Fibroblast of upper back skin (primary cell): ENCODE measurements at regions not wholly inside any gene's neighbourhood (a gene's known extent, or its start where the extent isn't known, plus 50 kb on each side); places are given as distances from the start of the nearest gene placed in this dataset.
"Not testable (repeated sequence)": the region's sequence is repeated elsewhere in the genome, so short reads cannot be mapped to it uniquely, and the experiment has no call there.

ENCODE experiments used
- DNase-seq: peaks from one replicate; pipeline ENCODE4 v3.0.0-alpha.2; 2013

- no peak for DNase-seq
Measured at GRCh38 chr2:129469389-129469788, 510.1 kb upstream of the RAB6C start.

DNA sequence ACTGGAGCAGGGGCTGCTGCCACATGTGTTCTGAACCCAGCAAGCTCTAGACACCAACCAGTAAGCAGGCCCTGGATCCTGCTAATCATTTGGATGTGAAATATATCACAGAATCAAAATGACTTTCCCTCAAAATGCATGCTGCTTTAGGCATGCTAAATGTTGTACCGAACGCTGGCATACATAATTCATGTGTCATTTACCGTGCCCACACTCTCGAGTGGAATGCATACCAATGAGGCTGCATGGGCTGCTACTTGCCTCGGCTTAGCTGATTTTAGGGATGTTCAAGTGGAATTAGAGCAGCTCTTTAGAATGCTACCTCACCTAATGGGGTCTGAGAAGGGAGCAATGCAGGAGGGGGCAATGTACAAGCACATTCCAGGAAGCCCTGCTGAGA is 509.6 kb upstream of the RAB6C start:
- DNase-seq, result no peak

DNA sequence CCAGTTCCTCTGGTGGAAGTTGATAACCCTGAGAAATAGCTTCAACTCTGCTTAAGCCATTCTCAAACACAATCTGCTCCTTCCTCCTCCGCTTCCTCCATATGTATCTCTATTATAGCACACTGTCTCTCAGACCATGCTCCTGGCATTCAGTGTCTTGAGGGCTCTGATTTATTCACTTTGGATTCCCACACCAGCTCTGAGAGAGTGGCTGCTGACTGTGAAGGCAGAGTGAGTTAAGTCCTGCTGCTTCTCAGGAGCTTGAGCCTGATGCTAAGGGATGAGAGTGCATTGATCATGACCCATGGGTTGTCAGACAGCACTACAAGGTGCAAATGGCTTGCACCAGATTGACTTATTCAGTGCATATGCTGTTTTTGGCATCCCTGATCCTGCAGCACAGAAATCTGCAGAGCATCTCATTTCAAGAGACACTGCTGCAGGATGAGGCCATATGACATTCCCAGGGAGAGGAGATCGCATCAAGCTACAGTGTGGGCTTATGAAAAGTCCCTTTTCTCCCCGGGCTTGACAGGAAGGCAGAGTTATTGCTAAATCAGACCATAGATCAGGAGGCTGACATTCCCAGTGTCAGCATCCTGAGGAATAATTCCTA is 500.5 kb upstream of the RAB6C start:
- DNase-seq, result no peak

DNA sequence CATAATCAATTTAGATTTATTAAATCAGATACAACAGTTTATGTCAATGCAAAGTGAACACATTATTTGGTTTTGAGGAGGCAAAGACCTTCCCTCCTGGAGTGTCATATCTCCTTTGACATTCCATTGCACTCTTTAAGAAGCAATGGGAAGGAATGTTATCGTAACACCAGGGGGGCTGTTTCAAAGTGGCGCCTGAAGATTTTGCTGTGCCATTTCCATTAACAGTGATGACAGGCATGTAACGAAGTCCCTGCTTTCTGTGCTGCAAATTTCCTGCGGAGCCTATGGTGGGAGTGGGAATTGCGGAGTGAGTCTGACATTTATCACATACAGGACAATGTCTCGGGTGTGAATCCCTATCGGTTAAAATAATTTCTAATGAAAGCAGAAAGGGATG is 499.6 kb upstream of the RAB6C start:
- no peak for DNase-seq

DNA sequence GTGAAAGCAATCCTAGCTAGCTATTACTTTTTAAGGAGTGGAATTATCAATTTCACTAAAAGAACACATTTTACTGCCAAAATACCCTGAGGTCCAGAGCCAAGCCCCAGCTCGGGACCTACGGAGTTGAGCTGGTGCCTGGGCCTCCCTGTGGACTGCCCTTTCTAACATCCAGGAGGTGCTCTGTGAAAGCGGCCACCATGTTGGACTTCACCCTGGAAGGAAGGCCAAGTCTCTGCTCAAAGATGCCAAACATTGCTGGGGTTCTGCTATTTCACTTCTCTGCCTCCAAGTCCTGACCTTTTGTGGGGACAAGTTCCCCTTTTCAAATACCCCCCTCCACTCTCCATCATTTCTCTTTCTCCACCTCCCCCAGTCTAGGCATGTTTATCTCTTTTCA is 498.7 kb upstream of the RAB6C start:
- DNase-seq, result no peak

DNA sequence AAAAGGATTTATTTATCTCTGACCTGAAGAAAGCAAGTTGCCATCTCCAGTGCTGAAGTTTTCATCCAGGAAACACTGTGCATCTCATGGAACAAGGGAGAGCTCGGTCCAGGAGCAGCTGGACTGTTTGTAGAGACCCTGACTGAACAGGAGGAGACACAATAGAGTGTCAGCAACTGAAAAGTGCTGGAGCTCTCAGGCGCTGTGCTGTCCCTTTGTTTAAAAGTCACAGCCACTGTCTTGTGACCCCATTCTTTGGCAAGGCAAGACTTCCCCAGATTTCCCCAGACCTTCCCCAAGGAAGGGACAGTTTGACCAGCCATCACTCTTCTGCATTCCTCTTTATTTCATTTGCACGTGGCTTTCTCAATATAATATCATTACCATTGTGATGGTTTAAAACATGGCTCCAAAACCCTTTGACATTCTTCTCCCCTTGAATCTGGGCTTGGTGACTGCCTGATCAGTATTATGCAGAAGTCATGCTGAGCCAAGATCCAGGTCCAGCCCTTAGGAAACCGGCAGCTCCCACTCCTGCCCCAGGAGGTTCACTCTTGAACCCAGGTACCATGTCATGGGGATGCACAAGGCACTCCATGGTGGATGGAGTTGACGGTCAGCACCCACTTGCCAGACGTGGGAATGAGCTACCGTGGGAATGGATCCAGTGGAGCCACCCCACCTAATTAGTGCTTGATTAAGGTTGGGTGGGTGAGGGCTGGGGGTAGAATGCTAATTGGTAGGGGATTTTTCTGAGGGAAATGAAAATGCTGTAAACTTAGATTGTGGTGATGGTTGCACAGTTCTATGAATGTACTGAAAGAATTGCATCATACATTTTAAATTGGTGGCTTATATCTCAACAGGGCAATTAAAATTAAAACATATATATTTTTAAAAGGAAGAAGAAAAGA is 497.9 kb upstream of the RAB6C start:
- DNase-seq, result no peak

- no peak for DNase-seq
Measured at GRCh38 chr2:129482626-129483025, 496.8 kb upstream of the RAB6C start.

GRCh38 chr2:129483366-129483765 is 496.1 kb upstream of the RAB6C start:
- DNase-seq, result no peak

GRCh38 chr2:129484999-129485897 is 494.2 kb upstream of the RAB6C start:
- DNase-seq, result no peak

DNA sequence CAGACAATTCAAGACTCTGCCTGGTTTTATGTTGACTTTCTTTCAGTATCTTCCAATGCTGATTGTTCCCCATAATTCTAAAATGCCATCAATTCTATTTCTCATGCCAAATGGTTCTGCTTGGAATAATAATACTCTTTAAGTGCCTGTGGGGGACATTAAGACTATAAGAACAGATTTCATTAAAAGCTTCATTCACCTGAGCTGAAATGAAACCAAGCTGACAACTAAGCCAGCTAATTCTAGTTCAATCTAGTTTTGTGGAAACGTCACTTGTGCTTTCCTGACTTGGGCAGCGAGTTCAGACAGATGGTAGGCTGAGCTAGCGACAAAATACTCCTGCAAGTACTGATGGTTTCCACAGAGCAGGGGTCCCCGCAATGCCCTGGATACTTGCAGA is 491.1 kb upstream of the RAB6C start:
- DNase-seq, result no peak

DNA sequence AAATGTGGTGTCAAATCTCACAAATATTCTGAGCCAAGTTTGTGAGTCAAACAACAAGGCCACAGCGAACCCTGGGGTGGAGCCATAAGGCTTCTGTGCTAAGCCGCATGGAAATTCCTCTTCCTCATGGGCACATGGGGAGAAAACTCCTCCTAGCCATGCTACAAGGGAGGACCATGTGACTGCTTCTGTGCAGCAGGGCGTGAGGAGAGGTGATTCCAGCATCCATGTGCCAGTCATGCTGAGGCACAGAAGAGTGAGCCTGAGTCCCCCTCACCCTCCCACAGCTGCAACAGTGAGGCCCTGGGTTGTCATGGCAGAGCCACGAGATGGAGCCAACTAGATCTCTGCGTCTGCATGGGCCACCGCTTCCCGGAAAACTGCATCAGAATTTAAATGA is 488.8 kb upstream of the RAB6C start:
- DNase-seq, result no peak

DNA sequence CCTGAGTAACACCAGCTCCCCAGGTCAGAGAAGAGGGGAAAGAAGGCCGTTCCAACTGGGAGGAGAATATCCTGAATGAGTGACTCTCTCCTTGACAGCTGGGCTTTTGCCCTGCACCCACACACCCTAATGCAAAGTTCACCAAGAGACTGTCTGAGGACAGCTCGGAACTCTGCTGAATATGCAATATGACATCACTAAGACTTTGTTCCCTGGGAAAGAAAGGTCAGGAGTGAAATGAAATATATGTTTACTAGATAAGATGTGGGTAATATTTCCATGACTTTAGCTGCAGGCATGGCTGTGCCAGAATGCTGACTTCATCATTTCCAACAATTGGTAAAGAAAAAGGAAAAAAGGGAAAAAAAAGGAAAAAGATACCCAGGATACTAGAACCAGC is 488.2 kb upstream of the RAB6C start:
- no peak for DNase-seq

GRCh38 chr2:129492548-129492947 is 486.9 kb upstream of the RAB6C start:
- no peak for DNase-seq

- peak; percentile 12 for DNase-seq
Measured at GRCh38 chr2:129499747-129500146, 479.7 kb upstream of the RAB6C start.

GRCh38 chr2:129502781-129503180 is 476.7 kb upstream of the RAB6C start:
- peak; percentile 6 for DNase-seq

DNA sequence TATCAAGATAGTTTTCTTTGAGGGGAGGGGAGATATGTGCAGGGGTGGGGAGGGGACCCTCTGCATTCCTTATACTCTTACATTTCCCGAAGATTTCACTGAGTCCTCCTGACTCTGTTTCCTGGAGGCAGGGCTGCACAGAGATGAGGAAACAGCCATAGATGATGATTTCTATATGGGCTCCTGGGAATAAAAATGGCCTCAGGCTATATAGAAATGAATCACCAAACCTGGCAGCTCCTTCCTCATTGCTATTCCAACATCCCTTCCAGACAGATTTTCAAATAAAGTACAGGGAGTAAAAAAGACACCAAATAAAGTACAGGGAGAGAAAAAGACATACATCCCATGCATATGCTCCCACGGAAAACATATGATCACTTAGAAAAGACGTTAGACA is 474.8 kb upstream of the RAB6C start:
- DNase-seq, result no peak

DNA sequence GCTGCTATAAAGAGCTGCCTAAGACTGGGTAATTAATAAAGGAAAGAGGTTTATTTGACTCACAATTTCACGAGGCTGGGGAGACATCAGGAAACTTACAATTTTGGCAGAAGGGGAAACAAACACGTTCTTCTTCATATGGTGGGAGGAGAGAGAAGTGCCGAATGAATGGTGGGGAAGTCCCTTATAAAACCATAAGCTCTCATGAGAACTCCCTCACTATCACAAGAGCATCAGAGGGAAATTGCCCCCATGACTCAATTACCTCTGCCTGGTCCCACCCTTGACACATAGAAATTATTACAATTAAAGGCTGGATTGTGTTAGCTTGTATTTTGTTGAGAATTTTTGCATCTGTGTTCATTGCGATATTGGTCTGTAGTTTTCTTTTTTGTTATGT is 460.5 kb upstream of the RAB6C start:
- no peak for DNase-seq

DNA sequence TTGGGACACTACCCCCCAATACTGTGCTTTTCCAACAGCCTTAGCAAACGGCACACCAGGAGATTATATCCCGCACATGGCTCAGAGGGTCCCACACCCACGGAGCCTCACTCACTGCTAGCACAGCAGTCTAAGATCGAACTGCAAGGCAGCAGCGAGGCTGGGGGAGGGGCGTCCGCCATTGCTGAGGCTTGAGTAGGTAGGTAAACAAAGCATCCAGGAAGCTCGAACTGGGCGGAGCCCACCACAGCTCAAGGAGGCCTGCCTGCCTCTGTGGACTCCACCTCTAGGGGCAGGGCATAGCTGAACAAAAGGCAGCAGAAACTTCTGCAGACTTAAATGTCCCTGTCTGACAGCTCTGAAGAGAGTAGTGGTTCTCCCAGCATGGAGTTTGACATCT is 447.3 kb upstream of the RAB6C start:
- DNase-seq, result not testable (repeated sequence)

DNA sequence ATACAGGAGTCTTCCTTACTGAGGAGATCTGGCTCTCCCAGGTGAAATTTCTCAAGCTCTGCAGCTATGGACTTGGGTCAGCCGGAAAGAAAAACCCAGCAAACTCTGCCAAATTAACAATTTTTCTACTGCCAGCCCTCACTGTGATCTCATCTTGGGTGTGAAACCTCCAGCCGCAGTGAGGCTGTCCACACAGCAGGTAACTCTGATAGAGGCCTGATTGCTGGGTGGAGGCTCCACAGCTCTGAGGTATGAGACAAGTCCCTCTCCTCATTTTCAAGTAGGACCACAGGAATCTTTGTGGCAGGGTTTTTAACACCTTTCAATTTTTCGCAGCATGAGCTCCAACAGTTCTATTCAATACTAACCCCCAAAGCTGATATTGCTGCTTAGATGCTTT is 430.6 kb upstream of the RAB6C start:
- no peak for DNase-seq

- no peak for DNase-seq
Measured at GRCh38 chr2:129550536-129550935, 428.9 kb upstream of the RAB6C start.

GRCh38 chr2:129554373-129554772 is 425.1 kb upstream of the RAB6C start:
- DNase-seq, result no peak

GRCh38 chr2:129559101-129559500 is 420.4 kb upstream of the RAB6C start:
- DNase-seq, result no peak

DNA sequence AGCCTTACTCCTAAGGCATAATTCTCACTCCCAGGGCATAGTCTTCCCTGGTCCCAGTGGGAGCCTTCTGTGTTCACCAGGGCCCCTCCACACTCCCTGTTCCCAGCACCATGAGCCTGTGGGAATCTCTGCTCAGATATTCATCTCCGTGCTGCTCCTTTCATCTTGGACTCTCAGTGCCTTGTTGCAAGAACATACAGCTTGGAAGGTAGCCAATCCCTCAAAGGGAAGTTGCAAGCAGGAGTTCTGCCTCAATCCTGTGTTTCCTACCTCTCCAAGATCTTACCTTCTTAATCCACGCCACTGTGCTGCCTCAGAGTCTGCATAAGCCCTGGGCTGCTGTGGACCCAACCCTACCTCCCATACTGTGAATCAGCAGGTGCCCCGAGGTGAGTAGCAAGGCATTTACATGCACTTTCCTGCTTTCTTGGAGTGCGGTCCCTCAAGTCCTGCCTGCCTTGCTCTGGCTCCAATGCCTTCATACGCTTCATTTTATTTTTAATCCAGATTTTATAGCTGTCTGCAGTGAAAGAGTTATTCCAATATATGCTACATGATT is 413.8 kb upstream of the RAB6C start:
- no peak for DNase-seq
